ENCODE measurements at regions not wholly inside any gene's neighbourhood (a gene's known extent, or its start where the extent isn't known, plus 50 kb on each side); places are given as distances from the start of the nearest gene placed in this dataset.
"Not testable (repeated sequence)": the region's sequence is repeated elsewhere in the genome, so short reads cannot be mapped to it uniquely, and the experiment has no call there.

DNA sequence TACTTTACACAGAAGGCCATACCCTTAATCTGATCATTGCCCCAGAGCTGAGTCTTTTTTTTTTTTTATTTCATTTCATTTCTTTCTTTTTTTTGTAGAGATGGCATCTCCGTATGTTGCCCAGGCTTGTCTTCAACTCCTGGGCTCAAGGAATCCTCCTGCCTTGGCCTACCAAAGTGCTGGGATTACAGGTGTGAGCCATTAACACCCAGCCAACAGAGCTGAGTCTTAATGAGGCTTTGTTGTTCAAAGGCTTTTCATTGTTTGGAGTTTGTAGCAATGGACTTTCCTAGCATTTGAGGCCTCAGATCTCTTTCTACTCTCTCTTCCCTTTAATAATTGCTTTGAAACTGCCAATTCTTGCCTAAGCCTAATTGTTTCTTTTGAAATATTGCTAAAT lies 176.5 kb upstream of the FBN2 start:
- H2AFZ ChIP-seq (ENCODE audit: insufficient read depth, low read depth, low read length, poor library complexity, severe bottlenecking) = no peak overlapping the region
- no CpG with 5 or more reads among the region's 1 CpG for WGBS (ENCODE audit: insufficient coverage)

DNA sequence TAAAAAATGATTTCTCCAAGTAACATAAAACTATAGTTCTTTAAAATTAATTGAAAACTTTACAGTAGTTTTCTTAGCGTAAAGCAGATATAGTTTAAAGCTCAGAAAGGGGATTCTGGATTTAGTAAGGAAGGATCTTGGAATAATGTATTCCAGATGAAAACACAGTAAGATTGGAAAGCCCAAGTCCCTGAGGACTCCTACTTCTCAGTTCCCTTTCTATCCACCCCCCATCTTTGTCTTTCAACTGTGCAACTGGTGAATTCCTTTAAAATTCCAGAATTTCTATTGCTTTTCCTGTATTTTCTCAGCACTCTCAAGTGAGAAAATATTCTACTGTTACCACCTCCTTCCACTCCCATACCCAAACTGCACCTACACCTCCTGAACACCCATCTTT lies 184.5 kb upstream of the FBN2 start:
- WGBS (ENCODE audit: insufficient coverage) = no CpG with 5 or more reads among the region's 1 CpG

More for the DNA sequence above, 176.5 kb upstream of the FBN2 start:
- Mint-ChIP-seq H3K9me3 (peaks cover 4 to 7% (median 5%) of the 10 kb centered on the region in 7 donors), H3K4me1 (no peaks in the 10 kb centered on the region), H3K27ac (no peak overlapping the region), H3K4me3 (no peak overlapping the region), H3K36me3 (no peaks in the 10 kb centered on the region), H3K27me3 (ENCODE audit: low read depth in 3 of 3) (peaks cover 0 to 1% (median 0%) of the 10 kb centered on the region in 3 donors)
- Histone ChIP-seq H3K9me3 (replicated peaks in 1 of 2; ENCODE audit: control insufficient read depth in 1 of 2, insufficient read depth in 1 of 2, low read length in 2 of 2) (peaks cover 0 to 6% of the 10 kb centered on the region in 2 donors), H3K79me2 (ENCODE audit: insufficient read depth, low read length) (no peaks in the 10 kb centered on the region), H3K36me3 (replicated peaks in 1 of 2; ENCODE audit: control insufficient read depth in 1 of 2, insufficient read depth in 2 of 2, low read length in 2 of 2) (no peaks in the 10 kb centered on the region), H4K20me1 (ENCODE audit: insufficient read depth, low read length) (no peaks in the 10 kb centered on the region), H3K4me3 (replicated peaks in 1 of 3; ENCODE audit: low read depth in 2 of 3, low read length in 3 of 3) (no peak overlapping the region), H3K27me3 (ENCODE audit: control insufficient read depth in 2 of 2, insufficient read depth in 2 of 2, low read length in 2 of 2) (no peaks in the 10 kb centered on the region), H3K4me1 (ENCODE audit: control insufficient read depth in 1 of 2, insufficient read depth in 2 of 2, low read length in 2 of 2) (no peaks in the 10 kb centered on the region), H3K4me2 (replicated peaks; ENCODE audit: extremely low read depth, low read length, poor library complexity, severe bottlenecking) (no peak overlapping the region), H3K9ac (ENCODE audit: insufficient read depth, low read length, poor library complexity, severe bottlenecking) (no peak overlapping the region), H3K27ac (ENCODE audit: low read depth in 1 of 2, low read length in 2 of 2) (no peak overlapping the region)
- TF ChIP-seq, protein P1, sequence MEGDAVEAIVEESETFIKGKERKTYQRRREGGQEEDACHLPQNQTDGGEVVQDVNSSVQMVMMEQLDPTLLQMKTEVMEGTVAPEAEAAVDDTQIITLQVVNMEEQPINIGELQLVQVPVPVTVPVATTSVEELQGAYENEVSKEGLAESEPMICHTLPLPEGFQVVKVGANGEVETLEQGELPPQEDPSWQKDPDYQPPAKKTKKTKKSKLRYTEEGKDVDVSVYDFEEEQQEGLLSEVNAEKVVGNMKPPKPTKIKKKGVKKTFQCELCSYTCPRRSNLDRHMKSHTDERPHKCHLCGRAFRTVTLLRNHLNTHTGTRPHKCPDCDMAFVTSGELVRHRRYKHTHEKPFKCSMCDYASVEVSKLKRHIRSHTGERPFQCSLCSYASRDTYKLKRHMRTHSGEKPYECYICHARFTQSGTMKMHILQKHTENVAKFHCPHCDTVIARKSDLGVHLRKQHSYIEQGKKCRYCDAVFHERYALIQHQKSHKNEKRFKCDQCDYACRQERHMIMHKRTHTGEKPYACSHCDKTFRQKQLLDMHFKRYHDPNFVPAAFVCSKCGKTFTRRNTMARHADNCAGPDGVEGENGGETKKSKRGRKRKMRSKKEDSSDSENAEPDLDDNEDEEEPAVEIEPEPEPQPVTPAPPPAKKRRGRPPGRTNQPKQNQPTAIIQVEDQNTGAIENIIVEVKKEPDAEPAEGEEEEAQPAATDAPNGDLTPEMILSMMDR (IDR thresholded peaks at IDR 0.05) = no peak
- DNase-seq = no peak
- intact Hi-C loops (cut with micrococcal nuclease) = no loop called here

DNA sequence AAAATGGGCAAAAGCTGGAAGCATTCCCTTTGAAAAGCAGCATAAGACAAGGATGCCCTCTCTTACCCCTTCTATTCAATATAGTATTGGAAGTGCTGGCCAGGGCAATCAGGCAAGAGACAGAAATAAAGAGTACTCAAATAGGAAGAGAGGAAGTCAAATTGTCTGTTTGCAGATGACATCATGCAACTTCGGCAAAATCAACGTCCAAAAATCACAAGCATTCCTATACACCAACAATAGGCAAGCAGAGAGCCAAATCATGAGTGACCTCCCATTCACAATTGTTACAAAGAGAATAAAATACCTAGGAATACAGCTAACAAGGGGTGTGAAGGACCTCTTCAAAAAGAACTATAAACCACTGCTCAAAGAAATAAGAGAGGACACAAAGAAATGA lies 192.0 kb upstream of the FBN2 start:
- H3K4me1 Mint-ChIP-seq; H3K27me3 Mint-ChIP-seq (ENCODE audit: low read depth in 3 of 3); H3K9ac ChIP-seq (ENCODE audit: insufficient read depth, low read length, poor library complexity, severe bottlenecking); H3K4me3 Mint-ChIP-seq; H4K20me1 ChIP-seq (ENCODE audit: insufficient read depth, low read length); H3K27ac ChIP-seq (ENCODE audit: low read depth in 1 of 2, low read length in 2 of 2); H3K4me2 ChIP-seq (replicated peaks; ENCODE audit: extremely low read depth, low read length, poor library complexity, severe bottlenecking); H3K27ac Mint-ChIP-seq; H3K27me3 ChIP-seq (ENCODE audit: control insufficient read depth in 2 of 2, insufficient read depth in 2 of 2, low read length in 2 of 2); H3K4me1 ChIP-seq (ENCODE audit: control insufficient read depth in 1 of 2, insufficient read depth in 2 of 2, low read length in 2 of 2); H3K79me2 ChIP-seq (ENCODE audit: insufficient read depth, low read length); H3K9me3 ChIP-seq (replicated peaks in 1 of 2; ENCODE audit: control insufficient read depth in 1 of 2, insufficient read depth in 1 of 2, low read length in 2 of 2); DNase-seq; H3K9me3 Mint-ChIP-seq; H3K36me3 ChIP-seq (replicated peaks in 1 of 2; ENCODE audit: control insufficient read depth in 1 of 2, insufficient read depth in 2 of 2, low read length in 2 of 2); H3K36me3 Mint-ChIP-seq; H3K4me3 ChIP-seq (replicated peaks in 1 of 3; ENCODE audit: low read depth in 2 of 3, low read length in 3 of 3); intact Hi-C loops (cut with micrococcal nuclease); H2AFZ ChIP-seq (ENCODE audit: insufficient read depth, low read depth, low read length, poor library complexity, severe bottlenecking): not testable (repeated sequence)
- no CpG with 5 or more reads among the region's 2 CpGs for WGBS (ENCODE audit: insufficient coverage)

More for the DNA sequence above, 184.5 kb upstream of the FBN2 start:
- H3K9me3 Mint-ChIP-seq = peaks cover 0 to 16% (median 8%) of the 10 kb centered on the region in 7 donors
- H3K27me3 Mint-ChIP-seq (ENCODE audit: low read depth in 3 of 3) = no peaks in the 10 kb centered on the region
- no peak overlapping the region for H3K9ac ChIP-seq (ENCODE audit: insufficient read depth, low read length, poor library complexity, severe bottlenecking)
- H3K4me1 ChIP-seq (ENCODE audit: control insufficient read depth in 1 of 2, insufficient read depth in 2 of 2, low read length in 2 of 2) = no peaks in the 10 kb centered on the region
- no peak overlapping the region for H3K4me2 ChIP-seq (replicated peaks; ENCODE audit: extremely low read depth, low read length, poor library complexity, severe bottlenecking)
- peaks cover 11 to 13% of the 10 kb centered on the region in 2 donors for H3K9me3 ChIP-seq (replicated peaks in 1 of 2; ENCODE audit: control insufficient read depth in 1 of 2, insufficient read depth in 1 of 2, low read length in 2 of 2)
- intact Hi-C loops (cut with micrococcal nuclease) = no loop called here
- H3K36me3 ChIP-seq (replicated peaks in 1 of 2; ENCODE audit: control insufficient read depth in 1 of 2, insufficient read depth in 2 of 2, low read length in 2 of 2) = no peaks in the 10 kb centered on the region
- no peaks in the 10 kb centered on the region for H3K36me3 Mint-ChIP-seq
- H3K27ac ChIP-seq (ENCODE audit: low read depth in 1 of 2, low read length in 2 of 2) = no peak overlapping the region
- DNase-seq = no peak
- H3K4me3 Mint-ChIP-seq = no peak overlapping the region
- H3K27me3 ChIP-seq (ENCODE audit: control insufficient read depth in 2 of 2, insufficient read depth in 2 of 2, low read length in 2 of 2) = no peaks in the 10 kb centered on the region
- no peak overlapping the region for H2AFZ ChIP-seq (ENCODE audit: insufficient read depth, low read depth, low read length, poor library complexity, severe bottlenecking)
- H4K20me1 ChIP-seq (ENCODE audit: insufficient read depth, low read length) = no peaks in the 10 kb centered on the region
- H3K4me1 Mint-ChIP-seq = no peaks in the 10 kb centered on the region
- no peaks in the 10 kb centered on the region for H3K79me2 ChIP-seq (ENCODE audit: insufficient read depth, low read length)
- TF ChIP-seq, protein P1 (IDR thresholded peaks at IDR 0.05) = no peak
- no peak overlapping the region for H3K27ac Mint-ChIP-seq
- H3K4me3 ChIP-seq (replicated peaks in 1 of 3; ENCODE audit: low read depth in 2 of 3, low read length in 3 of 3) = no peak overlapping the region
